ENCODE measurements at regions not wholly inside any gene's neighbourhood (a gene's known extent, or its start where the extent isn't known, plus 50 kb on each side); places are given as distances from the start of the nearest gene placed in this dataset.
"Not testable (repeated sequence)": the region's sequence is repeated elsewhere in the genome, so short reads cannot be mapped to it uniquely, and the experiment has no call there.

DNA sequence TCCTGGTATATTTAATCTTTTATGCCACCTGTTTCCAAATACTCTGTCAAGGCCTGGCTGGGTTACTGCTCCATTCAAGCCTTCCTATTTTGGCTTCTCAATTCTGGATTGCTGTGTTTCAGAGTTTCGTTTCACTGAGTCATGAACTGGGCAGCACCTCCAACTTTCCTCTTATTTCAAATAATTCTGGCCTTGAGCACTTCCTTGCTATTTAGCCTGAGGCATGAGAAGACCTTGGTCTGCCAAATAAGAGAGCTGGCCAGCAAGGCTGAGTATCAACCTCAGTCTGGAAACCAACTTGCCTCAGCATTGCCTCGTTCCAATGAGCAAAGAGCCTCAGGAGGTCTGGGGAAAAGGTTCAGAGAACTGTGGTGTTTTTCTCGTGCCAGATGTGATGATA lies 66.6 kb downstream of the TNFAIP3 start:
- no peak for DNase-seq (ENCODE audit: low read depth)

DNA sequence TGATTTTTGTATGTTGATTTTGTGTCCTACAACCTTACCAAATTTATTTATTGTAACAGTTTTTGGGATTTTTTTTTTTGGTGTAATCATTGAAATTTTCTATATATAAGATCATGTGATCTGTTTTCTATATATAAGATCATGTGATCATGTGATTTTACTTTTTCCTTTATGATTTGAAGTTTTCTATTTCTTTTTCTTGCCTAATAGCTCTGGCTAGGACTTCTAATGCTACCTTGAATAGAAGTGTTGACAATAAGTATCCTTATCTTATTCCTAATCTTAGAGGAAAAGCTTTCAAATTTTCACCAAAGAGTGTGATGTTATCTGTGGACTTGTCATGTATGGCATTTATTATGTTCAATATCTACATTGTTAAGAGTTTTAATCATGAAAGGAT lies 69.7 kb downstream of the TNFAIP3 start:
- no peak for DNase-seq (ENCODE audit: low read depth)

DNA sequence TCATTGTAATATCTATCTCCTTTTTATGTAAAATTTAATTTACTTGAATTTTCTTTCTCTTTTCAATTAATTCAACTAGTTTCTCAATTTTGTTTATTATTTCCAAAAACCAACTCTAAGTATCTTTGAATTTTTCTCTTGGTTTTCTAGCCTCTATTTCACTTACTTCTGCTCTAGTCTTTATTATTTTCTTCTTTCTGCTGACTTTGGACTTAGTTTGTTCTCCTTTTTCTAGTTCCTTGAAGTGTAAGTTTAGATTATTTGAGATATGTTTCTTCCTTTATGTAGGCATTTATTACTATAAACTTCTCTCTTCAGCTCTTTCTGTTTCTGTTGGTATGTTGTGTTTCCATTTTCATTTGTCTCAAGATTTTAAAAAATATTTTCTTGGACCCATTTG lies 70.8 kb downstream of the TNFAIP3 start:
- DNase-seq (ENCODE audit: low read depth) = no peak

DNA sequence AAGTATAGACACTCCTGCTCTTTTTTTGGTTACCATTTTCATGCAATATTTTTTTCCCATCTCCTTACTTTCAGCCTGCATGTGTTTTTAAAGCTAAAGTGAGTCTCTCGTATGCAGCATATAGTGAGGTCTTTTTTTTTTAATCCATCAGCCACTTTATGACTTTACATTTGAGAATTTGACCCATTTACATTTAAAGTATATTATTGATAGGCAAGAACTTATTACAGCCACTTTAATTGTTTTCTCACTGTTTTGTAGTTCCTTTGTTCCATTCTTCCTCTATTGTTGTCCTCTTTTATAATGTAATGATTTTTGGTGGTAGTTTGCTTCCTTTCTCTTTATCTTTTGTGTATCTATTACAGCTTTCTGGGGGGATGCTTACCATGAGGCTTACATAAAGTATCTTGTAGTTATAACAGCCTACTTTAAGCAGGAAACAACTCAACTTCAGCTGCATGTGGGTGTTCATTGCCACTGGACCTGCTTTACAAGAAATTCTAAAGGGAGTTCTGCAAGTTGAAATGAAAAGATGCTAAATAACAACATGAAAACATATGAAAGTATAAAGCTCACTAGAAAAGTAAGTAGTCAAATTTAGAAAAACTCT lies 71.8 kb downstream of the TNFAIP3 start:
- DNase-seq (ENCODE audit: low read depth) = no peak

DNA sequence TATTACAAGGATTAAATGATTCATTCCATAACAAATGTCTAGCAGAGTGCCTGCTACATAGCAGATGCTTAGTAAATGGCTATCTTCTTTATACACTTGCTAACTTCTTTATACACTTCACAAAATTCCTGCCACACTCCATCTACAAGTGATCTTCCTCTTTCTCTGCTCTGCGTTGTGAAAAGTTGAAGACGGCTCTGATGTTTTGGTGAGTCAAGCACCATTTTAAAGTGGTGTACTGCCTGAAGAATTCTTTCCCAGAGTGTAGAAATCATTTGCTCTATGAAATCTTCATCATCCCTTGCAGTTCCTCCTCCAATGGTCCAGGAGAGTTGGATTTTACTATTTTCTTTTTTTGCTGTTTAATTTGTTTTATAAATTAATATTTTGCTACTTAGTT lies 74.9 kb downstream of the TNFAIP3 start:
- no peak for DNase-seq (ENCODE audit: low read depth)

DNA sequence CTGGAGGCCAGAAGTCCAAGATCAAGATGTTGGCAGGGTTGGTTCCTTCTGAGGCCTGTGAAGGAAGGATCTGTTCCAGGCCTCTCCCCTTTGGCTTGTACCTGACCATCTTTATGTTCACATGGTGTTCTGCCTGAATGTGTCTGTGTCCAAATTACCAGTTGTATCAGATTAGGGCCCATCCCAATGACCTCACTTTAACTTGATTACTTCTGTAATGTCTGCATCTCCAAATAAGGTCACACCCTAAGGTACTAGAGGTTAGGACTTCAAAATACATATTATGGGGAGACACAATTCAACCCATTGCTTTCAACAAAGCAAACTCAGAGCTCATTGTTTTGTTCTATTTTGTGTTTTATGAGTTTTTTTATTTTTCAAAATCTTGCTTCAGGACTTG lies 75.7 kb downstream of the TNFAIP3 start:
- DNase-seq (ENCODE audit: low read depth) = no peak

DNA sequence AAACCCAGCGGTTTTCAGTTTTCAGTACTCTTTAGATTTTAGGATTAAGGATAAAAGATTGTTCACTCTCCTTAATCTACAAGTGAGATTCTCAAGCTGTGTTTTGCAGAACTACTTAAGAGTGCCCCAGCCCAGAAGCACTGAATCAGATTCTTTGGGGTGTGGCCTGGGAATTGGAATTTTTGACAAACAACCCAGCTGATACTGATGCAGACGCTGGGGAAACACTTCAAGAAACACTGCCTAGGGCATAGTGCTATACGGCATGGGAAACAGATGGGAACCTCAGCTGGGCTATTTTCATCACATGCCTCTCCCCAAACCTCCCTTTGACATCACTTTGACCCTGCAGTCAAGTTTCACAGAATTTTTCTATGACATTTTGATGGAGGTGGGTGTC lies 77.3 kb downstream of the TNFAIP3 start:
- not testable (repeated sequence) for DNase-seq (ENCODE audit: low read depth)

DNA sequence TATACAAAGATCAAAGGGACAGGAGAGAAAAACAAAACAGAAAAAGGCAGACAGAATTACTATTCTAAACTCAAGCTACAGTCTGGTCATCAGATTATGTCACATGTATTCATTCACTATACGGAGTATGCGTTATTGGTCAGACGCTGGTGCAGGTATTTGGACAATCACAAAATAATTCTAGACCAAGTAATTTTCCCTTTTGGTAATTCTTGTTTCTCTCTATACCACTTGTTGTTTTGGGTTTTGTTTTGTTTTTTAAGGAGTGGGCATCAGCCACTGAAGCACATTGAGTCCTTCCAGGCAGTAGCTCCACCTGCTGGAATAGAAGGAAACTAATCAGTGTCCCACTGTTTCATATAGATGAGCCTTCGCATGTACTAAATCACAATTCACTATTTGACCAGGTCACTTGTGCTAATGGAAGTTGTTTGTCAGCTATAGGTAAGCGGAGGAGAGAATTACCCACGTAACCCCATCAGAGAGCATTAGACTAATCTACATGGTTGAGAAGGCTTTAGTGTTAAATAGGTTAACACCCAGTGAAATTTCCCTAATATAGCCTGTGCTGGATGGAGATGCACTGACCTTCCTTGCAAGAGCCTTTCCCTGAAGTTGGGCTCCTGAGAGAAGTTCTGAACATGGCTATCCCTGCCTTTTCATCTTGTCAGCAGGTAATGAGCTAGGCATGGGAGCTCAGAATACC lies 77.9 kb downstream of the TNFAIP3 start:
- DNase-seq (ENCODE audit: low read depth) = no peak

DNA sequence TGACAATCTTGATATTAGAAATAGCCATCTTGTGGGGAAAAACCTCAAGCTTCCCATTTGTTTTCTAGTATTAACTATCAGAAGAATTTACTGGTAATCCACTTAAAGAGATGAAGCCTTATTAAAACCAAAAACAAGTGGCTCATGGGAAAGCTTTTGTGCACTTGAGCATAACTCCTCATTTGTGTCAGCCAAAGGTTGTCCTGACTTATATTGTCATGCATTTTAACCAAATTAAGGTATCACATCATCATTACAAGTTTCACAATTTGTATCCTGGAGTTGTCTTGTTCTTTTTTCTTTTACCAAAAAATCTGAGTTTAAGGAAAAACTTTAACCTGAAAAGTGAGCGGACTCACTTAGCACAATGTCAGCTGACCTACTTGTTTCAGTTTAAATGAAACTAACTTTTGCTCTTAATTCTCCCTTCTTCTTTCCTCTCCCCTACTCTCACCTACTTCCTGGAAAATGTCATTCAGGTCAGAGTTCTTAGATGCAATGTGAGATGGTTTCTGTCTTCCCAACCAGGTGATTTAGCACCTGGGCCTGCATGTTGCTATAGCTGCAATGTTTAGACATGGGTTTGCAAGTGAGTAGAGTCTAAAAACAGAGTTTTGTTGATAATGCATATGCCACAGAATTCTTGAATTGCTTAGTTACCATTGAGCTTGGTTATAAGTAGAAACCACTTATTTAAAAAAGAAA lies 82.8 kb downstream of the TNFAIP3 start:
- DNase-seq (ENCODE audit: low read depth) = no peak

DNA sequence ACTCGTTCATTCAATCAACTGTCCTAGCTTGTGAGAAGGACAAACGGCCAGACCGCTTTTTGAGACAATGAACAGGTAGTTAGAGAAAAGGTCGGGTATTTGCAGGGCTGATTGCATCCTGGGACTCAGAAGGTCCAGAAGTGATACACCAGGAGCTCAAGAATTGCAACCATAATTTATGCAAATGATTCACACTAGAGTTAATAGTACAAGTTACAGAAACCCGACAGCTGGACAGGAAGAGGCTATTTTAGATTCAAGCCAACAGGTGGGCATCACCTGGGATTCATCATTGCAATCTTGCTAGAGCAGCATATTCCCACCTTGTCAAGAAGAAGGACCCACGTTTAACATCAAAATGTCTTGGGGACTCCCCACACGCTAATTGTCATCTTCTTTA lies 83.5 kb downstream of the TNFAIP3 start:
- DNase-seq (ENCODE audit: low read depth) = no peak

GRCh38 chr6:137951064-137951597 lies 84.1 kb downstream of the TNFAIP3 start:
- DNase-seq (ENCODE audit: low read depth) = no peak

GRCh38 chr6:137952247-137952646 lies 85.2 kb downstream of the TNFAIP3 start:
- no peak for DNase-seq (ENCODE audit: low read depth)

GRCh38 chr6:137953761-137954160 lies 86.7 kb downstream of the TNFAIP3 start:
- no peak for DNase-seq (ENCODE audit: low read depth)

DNA sequence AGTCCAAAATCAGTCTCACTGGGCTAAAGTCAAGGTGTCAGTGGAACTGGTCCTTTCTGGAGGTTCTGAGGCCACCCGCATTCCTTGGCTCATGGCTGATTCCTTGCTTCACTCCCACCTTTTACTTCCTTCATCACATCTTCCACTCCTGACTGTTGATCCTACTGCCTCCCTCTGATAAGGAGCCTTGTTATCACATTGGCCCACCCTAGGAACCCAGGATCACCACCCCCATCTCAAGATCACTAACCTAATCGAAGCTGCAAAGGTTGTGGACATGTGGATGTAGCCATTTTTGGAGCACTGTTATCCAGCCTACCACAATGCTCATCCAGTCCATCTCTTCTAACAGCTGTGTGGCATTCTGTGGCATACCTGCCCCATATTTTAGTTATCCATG lies 87.2 kb downstream of the TNFAIP3 start:
- no peak for DNase-seq (ENCODE audit: low read depth)

DNA sequence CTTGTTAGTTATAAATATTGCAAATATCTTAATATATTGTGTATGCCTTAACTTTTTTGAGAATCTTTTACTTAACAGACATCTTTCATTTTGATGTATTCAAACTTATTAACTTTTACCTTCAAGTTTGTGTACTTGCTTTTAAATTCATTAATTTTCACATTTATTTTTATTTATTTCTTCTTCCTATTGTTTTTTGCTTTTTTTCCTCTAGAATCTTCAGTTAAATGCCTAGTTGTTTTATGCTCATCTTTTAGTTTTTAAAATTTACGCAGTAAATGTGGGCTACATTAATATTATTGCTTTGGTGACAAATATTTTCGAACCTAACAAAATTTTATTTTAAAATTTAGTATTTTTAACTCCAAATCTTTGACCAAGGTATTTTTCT lies 89.0 kb downstream of the TNFAIP3 start:
- DNase-seq (ENCODE audit: low read depth) = no peak

- no peak for DNase-seq (ENCODE audit: low read depth)
Observed at GRCh38 chr6:137957471-137957870, 90.4 kb downstream of the TNFAIP3 start.

- DNase-seq (ENCODE audit: low read depth) = no peak
Observed at GRCh38 chr6:137958811-137959565, 91.9 kb downstream of the TNFAIP3 start.

DNA sequence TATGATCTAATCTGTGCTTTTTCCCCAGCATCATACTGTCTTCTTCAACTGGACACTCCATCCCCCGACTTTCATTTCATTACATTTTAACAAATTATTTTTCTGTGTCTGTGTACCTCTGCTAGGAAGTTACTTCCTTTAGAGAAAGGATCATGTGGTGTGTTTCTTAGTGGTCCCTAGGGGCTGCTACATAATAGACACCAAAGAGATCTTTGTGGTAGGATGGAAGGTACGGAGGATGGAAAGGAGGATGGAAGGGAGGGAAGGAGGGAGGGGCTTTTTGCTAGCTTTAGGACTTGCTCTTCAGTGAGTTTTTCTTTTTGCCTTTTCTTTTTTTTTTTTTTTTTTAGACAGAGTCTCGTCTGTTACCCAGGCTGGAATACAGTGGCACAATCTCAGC lies 95.7 kb downstream of the TNFAIP3 start:
- DNase-seq (ENCODE audit: low read depth) = no peak

- DNase-seq (ENCODE audit: low read depth) = no peak
Observed at GRCh38 chr6:137964876-137965275, 97.8 kb downstream of the TNFAIP3 start.

- no peak for DNase-seq (ENCODE audit: low read depth)
Observed at GRCh38 chr6:137967689-137968454, 100.8 kb downstream of the TNFAIP3 start.

DNA sequence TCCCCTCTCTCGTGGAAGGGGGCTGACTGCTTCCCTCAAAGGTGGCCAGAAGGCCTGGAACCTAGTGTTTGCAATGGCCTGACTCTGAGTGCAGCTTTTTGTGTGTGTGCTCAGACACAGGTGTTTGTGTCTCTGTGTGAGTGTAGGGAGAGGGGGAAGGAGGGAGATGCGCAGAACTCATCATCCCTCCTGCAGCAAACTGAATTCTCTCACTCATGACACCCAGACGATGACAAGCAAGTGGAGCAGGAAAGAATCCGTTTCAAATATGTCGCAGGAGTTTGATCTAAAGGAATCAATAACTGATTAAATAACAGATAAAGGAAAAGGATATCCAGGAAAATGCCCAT lies 101.4 kb downstream of the TNFAIP3 start:
- no peak for DNase-seq (ENCODE audit: low read depth)

DNA sequence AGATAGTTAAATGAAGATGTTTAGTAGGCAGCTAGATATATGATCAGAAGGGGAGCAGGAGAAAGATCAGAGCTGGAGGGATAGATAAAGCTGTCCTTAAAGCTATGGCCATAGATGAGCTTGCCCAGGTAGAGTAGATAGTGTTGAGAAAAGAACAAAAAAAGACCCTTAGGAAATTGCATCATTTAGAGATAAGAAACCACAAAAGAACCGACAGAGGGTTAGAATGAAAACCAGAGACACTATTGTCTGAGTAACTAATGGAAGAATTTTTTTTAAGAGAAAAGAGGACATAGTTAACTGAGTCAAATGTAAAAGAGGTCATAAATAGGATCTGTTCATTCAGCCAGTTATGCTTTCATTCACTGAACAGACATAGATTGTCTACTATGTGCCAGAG lies 101.8 kb downstream of the TNFAIP3 start:
- peak; percentile 37 for DNase-seq (ENCODE audit: low read depth)

Data from CMK (cell line).